NCI-H526 treated with DMSO at 0.1 percent for 48 hours (cell line): ENCODE measurements at regions not wholly inside any gene's neighbourhood (a gene's known extent, or its start where the extent isn't known, plus 50 kb on each side); places are given as distances from the start of the nearest gene placed in this dataset.

Source experiments
- DNase-seq: peaks from one replicate; lab custom pipeline; 2025; lab: John Stamatoyannopoulos, UW

GRCh38 chr22:49139492-49140151 lies 688.1 kb downstream of the BRD1 start:
- no peak for DNase-seq

- DNase-seq = no peak
These were observed 689.4 kb downstream of the BRD1 start for GRCh38 chr22:49138250-49138790.

GRCh38 chr22:49137206-49137840 lies 690.4 kb downstream of the BRD1 start:
- no peak for DNase-seq

GRCh38 chr22:49136816-49137180 lies 690.9 kb downstream of the BRD1 start:
- DNase-seq = no peak

- no peak for DNase-seq
These were observed 691.4 kb downstream of the BRD1 start for GRCh38 chr22:49136041-49136815.

GRCh38 chr22:49134076-49134475 lies 693.6 kb downstream of the BRD1 start:
- DNase-seq = no peak

GRCh38 chr22:49133541-49133940 lies 694.1 kb downstream of the BRD1 start:
- no peak for DNase-seq

- no peak for DNase-seq
These were observed 695.7 kb downstream of the BRD1 start for GRCh38 chr22:49132009-49132408.

- no peak for DNase-seq
These were observed 697.9 kb downstream of the BRD1 start for GRCh38 chr22:49129736-49130135.

GRCh38 chr22:49128874-49129273 lies 698.8 kb downstream of the BRD1 start:
- no peak for DNase-seq

GRCh38 chr22:49124608-49125007 lies 703.1 kb downstream of the BRD1 start:
- no peak for DNase-seq

- no peak for DNase-seq
These were observed 704.0 kb downstream of the BRD1 start for GRCh38 chr22:49123621-49124192.

- DNase-seq = no peak
These were observed 708.1 kb downstream of the BRD1 start for GRCh38 chr22:49119551-49119952.

GRCh38 chr22:49118065-49118464 lies 709.6 kb downstream of the BRD1 start:
- no peak for DNase-seq

GRCh38 chr22:49117486-49117885 lies 710.2 kb downstream of the BRD1 start:
- no peak for DNase-seq

GRCh38 chr22:49116486-49117120 lies 711.1 kb downstream of the BRD1 start:
- DNase-seq = no peak

GRCh38 chr22:49116021-49116420 lies 711.7 kb downstream of the BRD1 start:
- DNase-seq = no peak

- DNase-seq = no peak
These were observed 712.5 kb downstream of the BRD1 start for GRCh38 chr22:49115197-49115596.

- DNase-seq = no peak
These were observed 713.9 kb downstream of the BRD1 start for GRCh38 chr22:49113758-49114157.

GRCh38 chr22:49112661-49113626 lies 714.7 kb downstream of the BRD1 start:
- no peak for DNase-seq

GRCh38 chr22:49112176-49112575 lies 715.5 kb downstream of the BRD1 start:
- DNase-seq = no peak
